Epithelial cell of proximal tubule (primary cell): ENCODE measurements at regions not wholly inside any gene's neighbourhood (a gene's known extent, or its start where the extent isn't known, plus 50 kb on each side); places are given as distances from the start of the nearest gene placed in this dataset.

Experiments
- DNase-seq: peaks from one replicate; pipeline ENCODE4 v3.0.0-alpha.2; 2011; ENCODE audit warnings: low read depth
- H3K4me3 ChIP-seq: 2 replicates; pipeline ENCODE4 v1.5.1; 2011; ENCODE audit warnings: low read depth, mild to moderate bottlenecking, low read length
- TF ChIP-seq, protein P1 (sequence below): conservative IDR thresholded peaks from 2 replicates; pipeline ENCODE4 v1.5.1; 2012; ENCODE audit warnings: low read depth, mild to moderate bottlenecking, low read length

DNA sequence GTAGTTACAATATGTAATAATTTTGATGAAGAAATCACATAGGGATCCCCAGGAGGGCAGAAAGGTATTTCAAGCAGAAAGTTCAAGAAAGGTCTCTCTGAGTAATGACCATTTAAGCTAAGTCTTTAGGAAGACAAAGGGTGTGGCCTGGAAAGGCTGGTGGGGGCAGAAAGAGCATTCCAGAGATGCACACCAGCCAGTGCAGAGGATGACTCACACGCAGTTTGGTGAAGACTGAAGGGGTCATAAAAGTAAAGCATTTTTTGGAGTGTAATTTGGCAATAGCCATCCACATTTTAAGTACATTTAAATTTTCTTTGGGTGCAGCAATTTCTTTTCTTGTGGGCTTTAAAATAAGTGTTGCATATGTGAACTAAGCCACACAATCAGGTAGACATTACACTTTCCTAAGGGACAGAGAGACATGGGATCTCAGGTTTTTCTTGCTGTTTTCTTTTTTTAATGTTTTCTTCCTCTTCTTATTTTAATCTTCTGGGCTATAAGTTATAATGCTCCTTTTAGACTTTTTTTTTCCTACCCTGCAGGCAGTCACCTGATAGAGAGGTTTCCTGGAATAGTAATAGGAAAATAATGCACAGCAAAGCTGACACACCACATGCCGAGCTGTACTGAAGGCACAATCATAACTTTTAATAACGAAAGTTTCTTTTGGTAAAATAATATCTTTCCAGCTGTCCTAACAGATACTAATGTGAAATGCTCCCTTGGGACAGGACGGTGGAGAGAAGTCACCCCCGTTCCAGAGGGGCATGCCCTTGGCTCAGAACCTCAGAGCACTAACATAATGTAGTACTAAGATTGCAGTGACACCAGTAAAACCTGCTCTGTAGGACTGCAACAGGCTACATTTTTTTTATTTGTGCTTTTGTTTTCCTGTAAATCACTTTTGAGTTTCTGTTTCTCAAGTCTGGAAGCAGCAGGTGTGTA is 49.6 kb upstream of the PTPRK start:
- H3K4me3 ChIP-seq = no peak overlapping the region
- DNase-seq = peak; percentile 60
- TF ChIP-seq, protein P1, sequence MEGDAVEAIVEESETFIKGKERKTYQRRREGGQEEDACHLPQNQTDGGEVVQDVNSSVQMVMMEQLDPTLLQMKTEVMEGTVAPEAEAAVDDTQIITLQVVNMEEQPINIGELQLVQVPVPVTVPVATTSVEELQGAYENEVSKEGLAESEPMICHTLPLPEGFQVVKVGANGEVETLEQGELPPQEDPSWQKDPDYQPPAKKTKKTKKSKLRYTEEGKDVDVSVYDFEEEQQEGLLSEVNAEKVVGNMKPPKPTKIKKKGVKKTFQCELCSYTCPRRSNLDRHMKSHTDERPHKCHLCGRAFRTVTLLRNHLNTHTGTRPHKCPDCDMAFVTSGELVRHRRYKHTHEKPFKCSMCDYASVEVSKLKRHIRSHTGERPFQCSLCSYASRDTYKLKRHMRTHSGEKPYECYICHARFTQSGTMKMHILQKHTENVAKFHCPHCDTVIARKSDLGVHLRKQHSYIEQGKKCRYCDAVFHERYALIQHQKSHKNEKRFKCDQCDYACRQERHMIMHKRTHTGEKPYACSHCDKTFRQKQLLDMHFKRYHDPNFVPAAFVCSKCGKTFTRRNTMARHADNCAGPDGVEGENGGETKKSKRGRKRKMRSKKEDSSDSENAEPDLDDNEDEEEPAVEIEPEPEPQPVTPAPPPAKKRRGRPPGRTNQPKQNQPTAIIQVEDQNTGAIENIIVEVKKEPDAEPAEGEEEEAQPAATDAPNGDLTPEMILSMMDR = no peak
